HEK293 (cell line): ENCODE measurements at regions not wholly inside any gene's neighbourhood (a gene's known extent, or its start where the extent isn't known, plus 50 kb on each side); places are given as distances from the start of the nearest gene placed in this dataset.
"Not testable (repeated sequence)": the region's sequence is repeated elsewhere in the genome, so short reads cannot be mapped to it uniquely, and the experiment has no call there.

Source experiments
- CTCF ChIA-PET: fragments of 350-600 bp; formaldehyde crosslinking; extraction: SDS; loops from one replicate; lab custom pipeline; 2021; ENCODE audit warnings: antibody characterized with exemption; lab: Yijun Ruan, JAX
- POLR2A ChIA-PET: fragments of 300-600 bp; formaldehyde crosslinking; extraction: SDS; loops from one replicate; lab custom pipeline; 2020; ENCODE audit warnings: antibody characterized with exemption, inconsistent platforms; lab: Yijun Ruan, JAX
- H3K27ac ChIP-seq: fragments of 200-500 bp; sonication (Bioruptor generic); 2 replicates; pipeline ENCODE4 v1.5.1; 2014; ENCODE audit warnings: low read depth, low read length, control low read depth, inconsistent platforms; ENCODE audit errors: extremely low read depth
- H3K36me3 ChIP-seq, 2 experiments: fragments of 200-500 bp in 1 of 2; sonication (Bioruptor generic) in 1 of 2; 1 replicate in 1 of 2; 2 replicates in 1 of 2; pipeline ENCODE4 v1.5.1; 2014 to 2017; ENCODE audit warnings: inconsistent platforms in 2 of 2, low read length in 2 of 2; ENCODE audit not compliant: control insufficient read depth in 2 of 2, insufficient read depth in 1 of 2
- H3K4me1 ChIP-seq: fragments of 200-500 bp; sonication (Bioruptor generic); 2 replicates; pipeline ENCODE4 v1.5.1; 2014; ENCODE audit warnings: mild to moderate bottlenecking, low read length, inconsistent platforms; ENCODE audit not compliant: control insufficient read depth, insufficient read depth
- H3K4me3 ChIP-seq: 2 replicates; pipeline ENCODE4 v1.5.1; 2011; ENCODE audit warnings: low read depth, mild to moderate bottlenecking, control low read depth, low read length, moderate library complexity
- H3K9me3 ChIP-seq: fragments of 200-500 bp; sonication (Bioruptor generic); 2 replicates; pipeline ENCODE4 v1.5.1; 2014; ENCODE audit warnings: low read depth, low read length, inconsistent platforms; ENCODE audit not compliant: control insufficient read depth, insufficient read depth
- FEZF1 ChIP-seq: fragments of 450-650 bp; formaldehyde crosslinking; IDR thresholded peaks from 2 replicates; pipeline ENCODE4 v1.5.1; 2016; ENCODE audit warnings: missing biosample characterization, missing genetic modification characterization
- GLI4 ChIP-seq: fragments of 450-650 bp; formaldehyde crosslinking; IDR thresholded peaks from 2 replicates; pipeline ENCODE4 v1.5.1; 2016; ENCODE audit warnings: missing biosample characterization, missing genetic modification characterization
- HOXA7 ChIP-seq: sonication (generic); formaldehyde crosslinking; IDR thresholded peaks from 2 replicates; pipeline ENCODE4 v1.8.1; 2022; ENCODE audit warnings: missing genetic modification reagents, borderline replicate concordance
- HOXD13 ChIP-seq: sonication (generic); formaldehyde crosslinking; IDR thresholded peaks from 2 replicates; pipeline ENCODE4 v1.8.0; 2022; ENCODE audit warnings: missing genetic modification reagents, borderline replicate concordance
- IKZF3 ChIP-seq: fragments of 450-650 bp; IDR thresholded peaks from 2 replicates; pipeline ENCODE4 v1.5.0; 2018; ENCODE audit warnings: missing biosample characterization, mild to moderate bottlenecking, missing genetic modification characterization, moderate library complexity
- PRDM1 ChIP-seq: fragments of 450-650 bp; formaldehyde crosslinking; IDR thresholded peaks from 2 replicates; pipeline ENCODE4; 2016; ENCODE audit warnings: missing biosample characterization, missing genetic modification characterization
- RBAK ChIP-seq: fragments of 450-650 bp; formaldehyde crosslinking; IDR thresholded peaks from 2 replicates; pipeline ENCODE4 v1.5.1; 2016; ENCODE audit warnings: missing biosample characterization, missing genetic modification characterization
- SETDB1 ChIP-seq: IDR thresholded peaks from one replicate; pipeline ENCODE4 v1.6.1; 2017; ENCODE audit warnings: mild to moderate bottlenecking, low read length, moderate library complexity, mixed read lengths; ENCODE audit not compliant: insufficient read length
- ZBTB7A ChIP-seq: fragments of 450-650 bp; formaldehyde crosslinking; IDR thresholded peaks from 2 replicates; pipeline ENCODE4 v1.5.1; 2016; ENCODE audit warnings: low read depth, missing biosample characterization, missing genetic modification characterization
- ZFP37 ChIP-seq: fragments of 450-650 bp; formaldehyde crosslinking; IDR thresholded peaks from 2 replicates; pipeline ENCODE4 v1.5.1; 2016; ENCODE audit warnings: missing biosample characterization, missing genetic modification characterization
- ZFP41 ChIP-seq: fragments of 450-650 bp; formaldehyde crosslinking; IDR thresholded peaks from 2 replicates; pipeline ENCODE4 v1.5.1; 2016; ENCODE audit warnings: missing biosample characterization, missing genetic modification characterization, borderline replicate concordance
- ZNF2 ChIP-seq: fragments of 450-650 bp; formaldehyde crosslinking; IDR thresholded peaks from 2 replicates; pipeline ENCODE4 v1.5.1; 2016; ENCODE audit warnings: missing biosample characterization, missing genetic modification characterization
- ZNF280D ChIP-seq: fragments of 450-650 bp; formaldehyde crosslinking; IDR thresholded peaks from 2 replicates; pipeline ENCODE4 v1.5.1; 2016; ENCODE audit warnings: missing biosample characterization, missing genetic modification characterization
- ZNF341 ChIP-seq: fragments of 450-650 bp; formaldehyde crosslinking; IDR thresholded peaks from 2 replicates; pipeline ENCODE4; 2016; ENCODE audit warnings: low read depth, missing biosample characterization, missing genetic modification characterization
- ZNF394 ChIP-seq: fragments of 450-650 bp; formaldehyde crosslinking; IDR thresholded peaks from 2 replicates; pipeline ENCODE4 v1.5.1; 2016; ENCODE audit warnings: missing biosample characterization, missing genetic modification characterization, mild to moderate bottlenecking, moderate library complexity, borderline replicate concordance
- ZNF560 ChIP-seq: fragments of 450-650 bp; formaldehyde crosslinking; IDR thresholded peaks from 2 replicates; pipeline ENCODE4 v1.5.1; 2017; ENCODE audit warnings: missing biosample characterization, missing genetic modification characterization, borderline replicate concordance
- ZNF571 ChIP-seq: fragments of 450-650 bp; formaldehyde crosslinking; IDR thresholded peaks from 2 replicates; pipeline ENCODE4 v1.5.0; 2017; ENCODE audit warnings: missing biosample characterization, missing genetic modification characterization
- ZNF677 ChIP-seq: fragments of 450-650 bp; IDR thresholded peaks from 2 replicates; pipeline ENCODE4 v1.5.0; 2018; ENCODE audit warnings: missing biosample characterization, mild to moderate bottlenecking, missing genetic modification characterization, moderate library complexity
- ZNF747 ChIP-seq: fragments of 450-650 bp; formaldehyde crosslinking; IDR thresholded peaks from 2 replicates; pipeline ENCODE4 v1.5.1; 2016; ENCODE audit warnings: missing biosample characterization, missing genetic modification characterization
- ZNF76 ChIP-seq: fragments of 450-650 bp; formaldehyde crosslinking; IDR thresholded peaks from 2 replicates; pipeline ENCODE4; 2016; ENCODE audit warnings: low read depth, missing biosample characterization, missing genetic modification characterization, borderline replicate concordance
- ZNF777 ChIP-seq: fragments of 450-650 bp; formaldehyde crosslinking; IDR thresholded peaks from 2 replicates; pipeline ENCODE4 v1.5.1; 2017; ENCODE audit warnings: missing biosample characterization, missing genetic modification characterization, borderline replicate concordance
- ZNF843 ChIP-seq: fragments of 450-650 bp; formaldehyde crosslinking; IDR thresholded peaks from 2 replicates; pipeline ENCODE4 v1.5.1; 2016; ENCODE audit warnings: missing biosample characterization, missing genetic modification characterization
- ZSCAN4 ChIP-seq: fragments of 450-650 bp; formaldehyde crosslinking; IDR thresholded peaks from 2 replicates; pipeline ENCODE4 v1.5.1; 2017; ENCODE audit warnings: missing biosample characterization, missing genetic modification characterization
- TF ChIP-seq, protein P1 (sequence below): fragments of 450-650 bp; formaldehyde crosslinking; conservative IDR thresholded peaks from 2 replicates; pipeline ENCODE4 v1.5.1; 2016; ENCODE audit warnings: low read depth, missing biosample characterization, missing genetic modification characterization

- no peak overlapping the region for H3K27ac ChIP-seq
- TF ChIP-seq ZNF280D = no peak
- TF ChIP-seq ZNF747 (tag by site-specific recombination) = no peak
- TF ChIP-seq ZNF2 = no peak
- no peak for TF ChIP-seq ZBTB7A
- TF ChIP-seq ZSCAN4 (tag by site-specific recombination) = no peak
- TF ChIP-seq ZNF76 (tag by site-specific recombination) = no peak
- TF ChIP-seq ZFP41 (tag by site-specific recombination) = no peak
- TF ChIP-seq ZNF777 (tag by site-specific recombination) = no peak
- TF ChIP-seq IKZF3 (tag by site-specific recombination) = no peak
- no peak for TF ChIP-seq ZNF571 (tag by site-specific recombination)
- no peak for TF ChIP-seq SETDB1
- H3K4me1 ChIP-seq = no peaks in the 10 kb centered on the region
- no peaks in the 10 kb centered on the region for H3K36me3 ChIP-seq
- H3K4me3 ChIP-seq = no peak overlapping the region
- ChIA-PET POLR2A (no interaction called here), CTCF (no interaction called here)
- no peaks in the 10 kb centered on the region for H3K9me3 ChIP-seq
These were observed 95.4 kb upstream of the BANK1 start for GRCh38 chr4:101695176-101695575.

DNA sequence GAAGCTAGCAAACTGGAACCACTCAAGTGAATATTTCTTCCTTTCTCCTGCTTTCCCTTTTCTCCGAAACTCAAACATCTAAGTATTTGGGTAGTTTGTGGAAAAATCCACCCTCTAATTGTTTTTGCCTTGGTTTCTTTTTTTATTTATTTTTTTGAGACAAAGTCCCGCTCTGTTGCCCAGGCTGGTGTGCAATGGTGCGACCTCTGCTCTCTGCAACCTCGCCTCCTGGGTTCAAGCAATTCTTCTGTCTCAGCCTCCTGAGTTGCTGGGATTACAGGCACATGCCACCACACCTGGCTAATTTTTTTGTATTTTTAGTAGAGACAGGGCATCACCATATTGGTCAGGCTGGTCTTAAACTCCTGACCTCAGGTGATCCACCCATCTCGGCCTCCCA is 96.1 kb upstream of the BANK1 start:
- CTCF ChIA-PET, POLR2A ChIA-PET, H3K36me3 ChIP-seq, H3K4me1 ChIP-seq, H3K4me3 ChIP-seq, H3K27ac ChIP-seq, H3K9me3 ChIP-seq: not testable (repeated sequence)

DNA sequence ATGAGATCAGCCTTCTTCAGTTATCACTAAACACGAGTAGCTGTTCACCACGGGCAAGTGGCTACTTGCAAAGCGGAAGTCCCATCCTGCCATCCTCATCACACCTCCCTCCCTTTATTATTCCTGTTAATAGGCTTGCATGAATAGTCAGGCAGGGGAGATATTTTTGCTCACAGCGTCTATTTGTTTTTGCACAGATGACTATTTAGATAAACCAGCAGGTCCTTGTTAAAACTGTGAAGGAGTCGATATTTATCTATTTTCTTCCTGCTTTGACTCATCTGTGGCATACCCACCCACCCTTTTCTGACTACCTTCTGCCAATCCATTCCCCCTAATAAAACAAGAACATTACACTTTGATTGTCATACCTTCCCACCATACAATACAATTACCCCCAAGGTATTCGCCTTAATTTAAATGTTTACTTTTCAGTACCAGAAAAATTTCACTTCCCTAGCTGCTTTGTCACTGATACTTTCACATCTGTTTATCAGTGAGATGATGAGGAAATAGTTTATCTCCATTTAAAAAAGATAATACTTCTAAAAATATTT is 96.6 kb upstream of the BANK1 start:
- POLR2A ChIA-PET = interaction anchor here (1.0 kb wide), 1 partner anchor 348 kb away, joined by 3 read pairs; no protein-coding TSS in a partner anchor
- Histone ChIP-seq H3K9me3 (no peaks in the 10 kb centered on the region), H3K27ac (no peak overlapping the region), H3K4me1 (no peaks in the 10 kb centered on the region), H3K36me3 (no peaks in the 10 kb centered on the region), H3K4me3 (no peak overlapping the region)
- CTCF ChIA-PET = no interaction called here
- TF ChIP-seq FEZF1 (tag by site-specific recombination) = peak; percentile 35; the same call in 1 of the 2 replicates
- no peak for TF ChIP-seq ZFP37 (tag by site-specific recombination)
- TF ChIP-seq, protein P1, sequence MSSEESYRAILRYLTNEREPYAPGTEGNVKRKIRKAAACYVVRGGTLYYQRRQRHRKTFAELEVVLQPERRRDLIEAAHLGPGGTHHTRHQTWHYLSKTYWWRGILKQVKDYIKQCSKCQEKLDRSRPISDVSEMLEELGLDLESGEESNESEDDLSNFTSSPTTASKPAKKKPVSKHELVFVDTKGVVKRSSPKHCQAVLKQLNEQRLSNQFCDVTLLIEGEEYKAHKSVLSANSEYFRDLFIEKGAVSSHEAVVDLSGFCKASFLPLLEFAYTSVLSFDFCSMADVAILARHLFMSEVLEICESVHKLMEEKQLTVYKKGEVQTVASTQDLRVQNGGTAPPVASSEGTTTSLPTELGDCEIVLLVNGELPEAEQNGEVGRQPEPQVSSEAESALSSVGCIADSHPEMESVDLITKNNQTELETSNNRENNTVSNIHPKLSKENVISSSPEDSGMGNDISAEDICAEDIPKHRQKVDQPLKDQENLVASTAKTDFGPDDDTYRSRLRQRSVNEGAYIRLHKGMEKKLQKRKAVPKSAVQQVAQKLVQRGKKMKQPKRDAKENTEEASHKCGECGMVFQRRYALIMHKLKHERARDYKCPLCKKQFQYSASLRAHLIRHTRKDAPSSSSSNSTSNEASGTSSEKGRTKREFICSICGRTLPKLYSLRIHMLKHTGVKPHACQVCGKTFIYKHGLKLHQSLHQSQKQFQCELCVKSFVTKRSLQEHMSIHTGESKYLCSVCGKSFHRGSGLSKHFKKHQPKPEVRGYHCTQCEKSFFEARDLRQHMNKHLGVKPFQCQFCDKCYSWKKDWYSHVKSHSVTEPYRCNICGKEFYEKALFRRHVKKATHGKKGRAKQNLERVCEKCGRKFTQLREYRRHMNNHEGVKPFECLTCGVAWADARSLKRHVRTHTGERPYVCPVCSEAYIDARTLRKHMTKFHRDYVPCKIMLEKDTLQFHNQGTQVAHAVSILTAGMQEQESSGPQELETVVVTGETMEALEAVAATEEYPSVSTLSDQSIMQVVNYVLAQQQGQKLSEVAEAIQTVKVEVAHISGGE (tag by site-specific recombination) = no peak
- 0 out of 2 replicates have a peak, but pooled peaks have one; percentile 19 for TF ChIP-seq ZNF843
- no peak for TF ChIP-seq GLI4
- TF ChIP-seq PRDM1 (tag by site-specific recombination) = 0 out of 2 replicates have a peak, but pooled peaks have one; percentile 9
- TF ChIP-seq ZNF560 (tag by site-specific recombination) = no peak
- TF ChIP-seq HOXA7 (CRISPR knock-in tag) = no peak
- TF ChIP-seq ZNF341 (tag by site-specific recombination) = peak; percentile 25; the same call in 1 of the 2 replicates
- peak; percentile 48; the same call in 1 of the 2 replicates for TF ChIP-seq ZNF394
- TF ChIP-seq RBAK (tag by site-specific recombination) = no peak
- TF ChIP-seq HOXD13 (CRISPR knock-in tag) = peak; percentile 74; the same call in 1 of the 2 replicates
- no peak for TF ChIP-seq ZNF677 (tag by site-specific recombination)
